ENCODE measurements at regions not wholly inside any gene's neighbourhood (a gene's known extent, or its start where the extent isn't known, plus 50 kb on each side); places are given as distances from the start of the nearest gene placed in this dataset.

GRCh38 chr13:107821492-107821891 is 393.8 kb downstream of the LIG4 start:
- TF ChIP-seq ZNF366 (tag by site-specific recombination; conservative IDR thresholded peaks at IDR 0.05) (no peak), REST (tag by site-specific recombination; IDR thresholded peaks at IDR 0.05) (no peak), ZNF585B (tag by site-specific recombination; IDR thresholded peaks at IDR 0.05) (no peak), ZNF521 (tag by site-specific recombination; IDR thresholded peaks at IDR 0.05) (no peak), ZNF24 (tag by site-specific recombination; IDR thresholded peaks at IDR 0.05) (no peak)
